T-helper 2 cell (primary cell): ENCODE measurements at regions not wholly inside any gene's neighbourhood (a gene's known extent, or its start where the extent isn't known, plus 50 kb on each side); places are given as distances from the start of the nearest gene placed in this dataset.
A peak's percentile ranks its signal among the peaks of the same experiment; 100 is the strongest.

Source experiments
- DNase-seq, 5 experiments: peaks; one replicate each; pipeline versions ENCODE4 v3.0.0 to v3.0.0-alpha.2; 2012 to 2022

- no peak for DNase-seq
These were observed 153.6 kb upstream of the LINGO1 start for GRCh38 chr15:77786181-77786890.

DNA sequence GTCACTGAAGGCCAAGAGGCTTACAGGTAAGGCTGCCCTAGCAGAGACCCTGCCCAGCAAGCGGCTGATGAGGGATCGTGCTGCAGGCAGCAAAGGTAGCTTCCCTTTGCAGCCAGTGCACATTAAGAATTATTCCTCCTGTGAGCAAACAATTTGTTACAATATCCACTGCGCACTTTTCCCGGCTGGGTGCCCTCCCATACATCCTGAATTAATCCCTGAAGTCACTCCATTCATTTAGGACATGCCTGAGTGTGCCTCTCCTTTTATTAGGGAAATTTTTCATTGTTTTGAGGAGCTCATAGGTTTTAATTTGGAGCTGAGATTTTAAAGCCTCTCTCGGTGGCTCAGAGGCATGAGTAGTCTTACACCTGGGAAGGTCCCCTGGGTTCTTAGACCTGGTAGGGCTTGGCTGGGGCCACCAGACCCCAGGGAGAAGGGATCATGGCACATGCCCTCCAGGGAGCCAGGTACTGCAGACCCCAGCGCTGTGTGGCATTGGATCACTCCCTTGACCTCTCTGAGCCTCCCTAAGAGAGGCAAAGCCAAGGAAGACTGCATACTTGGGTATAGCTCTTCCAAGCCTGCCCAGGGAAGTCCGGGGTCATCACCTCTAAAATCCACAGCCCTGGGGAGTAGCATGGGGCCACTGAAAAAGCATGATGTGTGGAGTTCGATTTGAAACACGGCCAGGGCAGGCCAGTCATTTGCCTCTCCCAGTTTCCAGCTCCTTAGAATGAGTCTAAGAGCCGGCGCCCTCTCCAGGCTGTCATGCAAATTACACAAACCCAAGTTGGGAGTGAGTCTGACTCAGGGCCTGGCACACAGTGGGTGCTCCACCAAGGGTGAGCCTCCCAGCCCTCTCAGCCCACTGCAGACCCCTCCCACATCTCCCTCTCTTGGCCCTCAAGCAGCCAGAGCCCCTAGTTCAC is 151.9 kb upstream of the LINGO1 start:
- DNase-seq: peak in 1 of 5 experiments; percentile 12

- no peak for DNase-seq
These were observed 150.9 kb upstream of the LINGO1 start for GRCh38 chr15:77783636-77784035.

- no peak for DNase-seq
These were observed 150.0 kb upstream of the LINGO1 start for GRCh38 chr15:77782691-77783090.

DNA sequence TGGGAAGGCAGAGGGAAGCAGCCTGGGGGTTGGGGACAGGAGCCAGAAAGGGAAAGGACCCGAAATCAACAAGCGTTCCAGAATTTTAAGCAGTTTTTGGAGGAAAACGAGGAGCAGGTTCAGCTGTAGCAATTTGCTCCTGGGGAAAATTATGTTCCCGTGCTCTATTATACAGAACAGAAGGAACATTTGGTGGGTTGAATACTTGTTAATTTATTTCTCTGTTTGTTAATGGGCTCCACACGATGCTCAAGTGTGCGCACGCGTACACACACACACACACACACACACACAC is 149.2 kb upstream of the LINGO1 start:
- no peak for DNase-seq

- no peak for DNase-seq
These were observed 148.6 kb upstream of the LINGO1 start for GRCh38 chr15:77781151-77781945.

DNA sequence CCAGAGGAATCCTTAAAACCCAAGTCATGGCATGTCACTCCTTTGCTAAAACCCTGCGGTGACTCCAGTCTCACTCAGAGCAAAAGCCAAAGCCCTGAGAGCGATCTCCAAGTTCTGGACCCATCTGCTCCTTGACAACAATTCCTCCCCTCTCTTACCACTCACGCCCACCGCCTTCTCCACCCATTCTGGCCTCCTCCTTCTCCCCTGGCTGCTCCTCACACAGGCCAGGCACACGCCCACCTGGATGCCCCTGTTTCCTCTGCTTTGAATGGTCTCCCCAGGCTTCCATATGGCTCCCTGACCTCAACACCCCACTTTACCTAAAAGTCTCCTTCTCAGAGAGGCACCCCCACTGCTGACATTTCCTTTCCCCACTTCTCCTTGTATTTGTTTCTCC is 146.1 kb upstream of the LINGO1 start:
- no peak for DNase-seq

GRCh38 chr15:77775837-77776236 is 143.1 kb upstream of the LINGO1 start:
- DNase-seq: no peak

- no peak for DNase-seq
These were observed 142.7 kb upstream of the LINGO1 start for GRCh38 chr15:77775373-77775772.

DNA sequence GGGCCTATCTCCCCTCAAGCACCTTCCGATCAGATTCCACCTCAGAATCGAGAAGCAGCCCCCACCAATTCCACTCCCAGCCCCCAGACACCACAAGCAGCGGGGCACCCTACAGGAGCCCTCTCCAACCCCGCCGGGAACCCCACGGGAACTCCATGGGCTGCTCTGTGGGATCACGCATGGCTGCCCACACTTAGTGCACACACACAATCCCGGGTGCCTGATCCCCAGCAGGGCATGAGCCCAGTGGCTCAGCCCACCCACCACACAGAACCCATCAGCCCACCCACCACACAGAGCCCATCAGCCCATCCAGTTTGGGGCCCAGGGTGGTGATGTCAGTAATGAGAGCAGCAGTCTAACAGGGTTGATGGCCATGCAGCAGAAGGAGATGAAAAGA is 141.6 kb upstream of the LINGO1 start:
- no peak for DNase-seq

DNA sequence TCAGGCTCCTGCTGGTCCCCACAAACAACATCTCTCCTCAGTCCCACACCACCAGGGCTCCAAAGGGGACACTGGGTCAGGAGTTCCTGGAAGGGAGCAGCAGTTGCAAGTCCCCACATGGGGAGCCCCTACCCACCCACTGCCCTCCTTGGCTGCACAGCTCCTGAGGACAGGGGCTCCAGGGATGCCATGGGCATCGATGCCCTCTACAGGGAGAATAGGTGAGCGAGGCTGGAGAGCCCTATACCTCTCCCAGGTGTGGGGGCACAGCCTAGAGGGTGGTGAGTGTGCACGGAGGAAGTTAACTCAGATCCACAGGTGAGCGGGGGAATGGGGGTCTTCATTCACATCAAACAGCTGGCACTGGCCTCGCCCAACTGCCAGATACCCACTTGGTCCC is 141.2 kb upstream of the LINGO1 start:
- DNase-seq: no peak

DNA sequence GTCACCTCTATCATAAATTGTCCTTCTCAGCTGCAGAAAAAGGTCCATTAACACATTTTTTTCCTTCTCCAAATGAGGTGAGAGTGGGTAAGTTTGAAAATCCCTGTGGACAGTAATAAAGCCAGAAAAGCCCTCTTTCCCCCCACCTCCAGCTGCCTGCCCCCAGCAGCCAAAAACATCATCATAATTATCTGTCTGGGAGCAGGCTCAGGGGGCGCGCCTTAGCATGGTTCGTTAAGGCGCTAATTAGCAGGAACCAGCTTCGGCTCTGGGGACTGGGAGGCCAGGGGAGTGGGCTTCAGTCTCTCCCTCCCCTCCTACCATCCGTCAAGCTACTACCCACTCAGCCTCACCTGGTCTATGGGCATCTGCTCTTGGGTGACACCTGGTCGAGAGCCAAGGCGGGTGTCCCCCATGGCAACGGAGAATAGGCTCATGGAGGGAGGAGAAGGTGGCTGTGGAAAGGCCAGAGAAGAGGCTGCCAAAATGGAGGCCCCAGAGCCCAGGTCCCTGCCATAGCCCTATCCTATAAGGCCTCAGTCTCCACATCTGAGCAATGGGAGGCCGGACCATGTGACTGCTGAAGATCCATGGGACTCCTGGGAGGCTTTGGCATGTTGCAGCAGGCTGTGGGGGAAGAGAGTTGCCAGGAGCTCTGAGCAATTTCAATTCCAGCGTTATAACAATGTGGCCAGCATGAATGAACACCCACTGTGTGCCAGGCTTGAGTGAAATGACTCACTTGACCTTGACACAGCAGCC is 140.1 kb upstream of the LINGO1 start:
- DNase-seq: no peak

DNA sequence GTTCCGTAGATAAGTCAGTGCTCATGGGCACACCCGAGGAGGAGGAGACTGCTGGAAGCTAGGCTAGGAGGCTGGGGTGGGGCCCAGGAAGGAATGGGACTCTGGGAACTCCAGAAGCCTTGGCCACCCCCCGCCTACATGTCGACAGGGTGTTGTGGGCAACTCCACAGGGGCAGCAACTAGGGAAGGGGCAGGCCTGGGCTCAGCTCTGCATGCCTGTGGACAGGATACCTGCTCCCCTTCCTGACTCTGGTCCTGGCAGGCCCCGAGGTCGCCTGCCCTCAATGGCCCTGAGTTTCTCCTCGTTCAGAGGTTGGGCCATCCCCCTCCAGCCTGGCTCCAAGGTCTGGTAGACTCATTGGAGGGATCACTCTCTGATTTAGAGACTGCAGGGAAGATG is 138.9 kb upstream of the LINGO1 start:
- DNase-seq: no peak

DNA sequence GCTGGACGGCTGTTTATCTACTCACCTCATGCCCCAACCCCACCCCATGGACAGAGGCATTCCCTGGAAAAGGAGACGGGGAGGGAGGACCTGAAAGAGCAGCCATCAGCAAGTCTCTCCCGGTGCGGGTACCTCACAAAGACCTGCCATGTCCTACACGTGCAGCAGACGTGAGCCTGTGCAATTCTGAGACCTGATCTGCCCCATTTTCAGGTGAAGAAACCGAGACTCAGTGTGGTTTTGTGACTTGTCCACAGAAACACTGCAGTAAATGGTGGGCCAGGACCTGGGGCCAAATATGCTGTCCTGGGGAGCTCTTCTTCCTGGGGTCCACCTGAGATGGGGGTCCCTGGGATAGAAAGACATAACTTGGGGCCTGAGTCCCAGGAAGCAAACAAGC is 137.0 kb upstream of the LINGO1 start:
- DNase-seq: no peak

- no peak for DNase-seq
These were observed 135.9 kb upstream of the LINGO1 start for GRCh38 chr15:77768521-77769078.

DNA sequence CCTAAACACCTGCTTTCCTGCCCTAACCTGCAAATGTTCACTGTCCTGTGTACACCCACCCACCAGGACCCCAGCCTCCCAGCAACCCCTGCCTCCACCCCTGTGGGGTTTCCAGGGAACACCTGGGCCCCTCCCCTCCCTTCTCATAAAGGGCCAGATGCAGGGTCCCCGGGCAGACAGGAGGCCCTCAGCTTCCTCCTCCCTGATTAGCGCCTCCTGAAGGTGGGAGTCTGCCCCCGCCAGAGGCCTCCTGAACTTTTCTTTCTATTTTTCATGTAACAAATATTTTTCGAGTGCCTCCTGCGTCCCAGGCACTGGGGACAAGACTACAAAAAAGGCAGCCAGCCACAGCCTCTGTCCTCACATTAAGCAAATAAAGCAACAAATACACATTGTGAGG is 135.4 kb upstream of the LINGO1 start:
- no peak for DNase-seq

GRCh38 chr15:77764095-77764494 is 131.4 kb upstream of the LINGO1 start:
- DNase-seq: no peak

GRCh38 chr15:77762747-77763355 is 130.1 kb upstream of the LINGO1 start:
- no peak for DNase-seq

DNA sequence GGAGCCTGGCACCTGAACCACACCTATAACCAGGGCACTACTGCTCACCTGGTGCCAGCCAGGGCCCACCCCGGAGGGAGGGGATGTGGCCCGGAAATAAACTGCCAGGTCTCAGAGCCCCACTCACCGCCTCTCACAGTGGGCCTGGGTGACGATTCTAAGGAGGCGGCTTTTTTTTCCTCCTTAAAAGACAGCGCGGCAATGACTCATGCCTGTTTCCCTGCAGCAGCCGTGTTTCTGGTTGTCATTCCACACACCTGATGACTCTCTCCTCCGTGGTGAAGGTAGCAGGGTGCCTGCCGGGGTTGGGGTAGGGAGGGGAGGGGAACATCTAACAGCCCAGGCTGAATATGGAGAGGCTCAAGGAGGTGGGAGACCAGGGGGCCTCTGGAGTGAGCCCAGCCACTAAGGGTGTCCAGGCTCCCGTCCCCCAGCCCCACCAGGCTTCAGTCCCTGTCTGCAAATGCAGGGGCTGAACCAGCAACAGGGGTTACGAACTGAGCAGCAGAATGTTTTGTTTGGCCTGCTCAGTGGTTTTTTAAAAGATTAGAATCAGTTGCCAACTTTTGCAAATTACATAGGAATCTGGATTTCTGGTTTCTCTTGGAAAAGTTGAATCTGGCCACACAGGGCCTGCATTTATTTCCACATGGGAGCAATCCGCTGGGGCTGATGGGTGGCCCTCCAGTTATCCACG is 127.3 kb upstream of the LINGO1 start:
- DNase-seq: no peak

DNA sequence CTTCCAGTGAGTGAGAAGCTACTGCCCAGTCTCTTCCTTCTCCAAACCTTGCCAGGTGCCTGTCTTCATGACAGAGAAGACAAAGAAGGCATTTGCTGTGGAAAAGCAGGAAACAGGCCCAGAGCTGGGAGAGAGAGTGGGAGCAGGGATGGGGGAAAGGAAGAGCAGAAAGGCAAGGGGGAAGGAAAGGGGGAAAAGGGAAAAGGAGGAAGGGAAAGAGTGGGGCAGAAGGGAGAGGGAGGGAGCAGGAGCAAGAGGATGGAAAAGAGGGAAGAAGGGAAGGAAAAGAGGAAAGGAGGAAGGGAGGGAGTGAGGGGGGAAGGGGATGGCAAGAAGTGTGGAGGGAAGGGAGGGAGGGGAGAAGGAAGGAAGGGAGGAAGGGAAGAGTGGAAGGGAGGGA is 121.2 kb upstream of the LINGO1 start:
- DNase-seq: no peak

DNA sequence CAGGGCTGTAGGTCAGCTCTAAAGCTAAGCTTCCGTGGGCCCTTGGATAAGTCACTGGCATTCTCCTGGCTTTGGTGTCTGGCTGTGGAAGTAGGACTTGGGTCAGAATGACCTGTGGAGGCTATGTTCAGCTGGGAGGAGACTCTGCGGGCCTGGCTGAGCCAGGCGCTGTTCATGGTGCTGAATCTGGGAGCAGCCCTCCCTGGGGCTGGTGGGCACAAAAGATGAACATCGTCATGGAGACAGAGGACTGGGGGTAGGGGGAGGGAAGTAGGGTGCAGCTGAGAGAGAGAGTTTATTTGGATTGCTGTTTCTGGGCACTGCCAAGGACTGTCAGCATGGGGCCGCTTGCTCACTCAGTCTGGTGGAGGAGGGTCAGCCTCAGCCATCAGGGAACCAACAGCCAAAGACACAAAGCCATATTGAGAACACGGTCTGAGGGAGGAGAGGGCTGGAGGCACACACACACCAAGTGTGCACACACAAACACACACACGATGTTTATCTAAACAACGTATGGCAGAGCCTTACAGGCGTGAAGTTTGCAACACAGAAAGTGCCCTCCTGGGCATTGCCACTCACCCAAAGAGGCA is 120.7 kb upstream of the LINGO1 start:
- no peak for DNase-seq
